ENCODE measurements at regions not wholly inside any gene's neighbourhood (a gene's known extent, or its start where the extent isn't known, plus 50 kb on each side); places are given as distances from the start of the nearest gene placed in this dataset.
A peak's percentile ranks its signal among the peaks of the same experiment; 100 is the strongest.

DNA sequence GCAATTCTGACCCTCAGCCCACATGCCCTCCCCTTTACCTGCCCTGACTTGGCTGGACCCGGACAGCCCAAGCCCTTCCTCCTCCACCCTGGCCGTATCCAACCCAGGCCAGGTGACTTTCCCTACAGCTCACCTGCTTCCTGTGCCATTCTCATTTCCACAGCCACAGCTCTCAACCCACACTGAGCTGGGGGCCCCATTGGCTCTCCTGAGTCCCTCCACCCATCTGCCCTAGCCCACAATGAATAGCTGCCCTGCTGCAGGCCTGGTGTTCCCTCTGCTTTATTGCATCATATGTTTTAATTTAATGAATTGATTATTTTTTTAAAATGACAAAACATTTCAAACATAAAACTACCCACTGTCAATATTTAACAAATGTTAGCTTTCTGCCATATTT, 118.5 kb upstream of the BACH2 start:
- peak; percentile 66 for DNase-seq
- Mint-ChIP-seq H3K27ac (peak overlapping the region; percentile 84), H3K27me3 (ENCODE audit: low read depth) (no peaks in the 10 kb centered on the region), H3K4me1 (ENCODE audit: low read depth) (peaks cover 57% of the 10 kb centered on the region), H3K9me3 (no peaks in the 10 kb centered on the region), H3K4me3 (peak overlapping the region; percentile 44), H3K36me3 (ENCODE audit: low read depth) (peaks cover 2% of the 10 kb centered on the region)
- intact Hi-C loops (cut with micrococcal nuclease) = no loop called here
- CTCF ChIA-PET = interaction anchor here (0.8 to 7.1 kb wide), 7 partner anchors 10 to 64 kb away, joined by 3 to 36 read pairs (median 4); no protein-coding TSS in a partner anchor

DNA sequence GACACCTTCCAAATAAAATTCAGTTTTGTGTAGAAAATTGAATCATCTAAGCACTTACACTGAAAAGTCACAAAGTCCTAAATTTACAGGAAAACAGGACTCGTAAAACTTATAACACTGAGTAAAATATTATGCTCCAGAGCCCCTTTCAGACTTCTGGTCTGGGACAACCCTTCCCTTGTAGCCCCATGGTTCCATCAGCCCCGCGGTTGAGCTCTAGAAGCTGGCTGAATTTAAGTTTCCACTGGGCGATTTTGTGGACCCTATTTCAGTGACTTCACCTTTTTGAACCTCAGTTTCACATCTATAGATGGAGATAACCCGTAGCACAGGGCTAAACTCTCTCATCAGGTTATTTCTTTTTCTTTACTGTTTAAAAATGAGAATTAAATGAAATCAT, 117.7 kb upstream of the BACH2 start:
- CTCF ChIA-PET = interaction anchor here (0.8 to 7.1 kb wide), 8 partner anchors 11 to 65 kb away, joined by 3 to 36 read pairs (median 4); no protein-coding TSS in a partner anchor
- intact Hi-C loops (cut with micrococcal nuclease) = no loop called here
- Mint-ChIP-seq H3K4me3 (peak overlapping the region; percentile 71), H3K36me3 (ENCODE audit: low read depth) (peaks cover under 1% of the 10 kb centered on the region), H3K27me3 (ENCODE audit: low read depth) (no peaks in the 10 kb centered on the region), H3K27ac (peak overlapping the region; percentile 94), H3K9me3 (no peaks in the 10 kb centered on the region), H3K4me1 (ENCODE audit: low read depth) (peaks cover 64% of the 10 kb centered on the region)
- DNase-seq = no peak

DNA sequence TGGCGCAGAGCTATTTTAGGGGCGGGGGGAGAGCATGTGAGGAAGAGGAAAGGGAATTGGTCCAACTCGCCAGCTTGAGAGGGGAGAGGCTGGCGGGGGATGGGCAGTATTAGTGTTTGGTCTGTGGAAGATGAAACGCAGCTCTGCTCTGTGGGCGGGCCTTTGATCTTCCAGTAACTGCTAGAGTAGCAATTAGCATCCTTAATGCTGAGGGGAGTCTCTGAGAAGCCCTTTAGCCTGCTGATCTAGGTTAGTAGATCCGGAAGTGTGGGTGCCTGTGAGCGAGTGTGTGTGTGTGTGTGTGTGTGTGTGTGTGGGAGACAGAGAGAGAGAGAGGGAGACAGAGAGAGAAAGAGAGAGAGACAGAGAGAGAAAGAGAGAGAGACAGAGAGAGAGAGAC, 117.2 kb upstream of the BACH2 start:
- Mint-ChIP-seq H3K9me3 (no peaks in the 10 kb centered on the region), H3K4me3 (peak overlapping the region; percentile 71), H3K4me1 (ENCODE audit: low read depth) (peaks cover 69% of the 10 kb centered on the region), H3K27me3 (ENCODE audit: low read depth) (no peaks in the 10 kb centered on the region), H3K36me3 (ENCODE audit: low read depth) (peaks cover 3% of the 10 kb centered on the region), H3K27ac (peak overlapping the region; percentile 94)
- DNase-seq = peak; percentile 96
- intact Hi-C loops (cut with micrococcal nuclease) = no loop called here
- CTCF ChIA-PET = interaction anchor here (0.7 to 7.1 kb wide), 9 partner anchors 11 to 427 kb away, joined by 3 to 55 read pairs (median 5); no protein-coding TSS in a partner anchor

DNA sequence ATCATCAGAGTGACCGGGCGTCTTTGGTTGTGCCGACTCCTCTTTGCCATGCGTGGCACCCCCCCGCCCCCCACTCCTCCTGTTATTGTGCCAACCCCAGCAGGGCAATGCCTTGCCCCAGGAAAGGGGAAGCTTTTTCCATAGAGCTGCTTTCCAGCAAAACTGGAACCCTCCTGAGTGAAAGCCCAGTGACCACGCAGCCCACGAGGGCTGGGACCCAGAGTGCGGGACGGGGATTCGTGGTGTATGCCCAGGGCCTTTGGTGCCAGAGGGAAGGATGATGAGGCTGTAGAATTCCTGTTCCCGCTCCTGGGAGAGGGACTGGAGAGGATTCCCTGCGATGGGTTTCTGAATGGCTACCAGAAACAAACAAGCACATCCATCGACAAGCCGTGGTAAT, 116.8 kb upstream of the BACH2 start:
- intact Hi-C loops (cut with micrococcal nuclease) = no loop called here
- no peak for DNase-seq
- Mint-ChIP-seq H3K36me3 (ENCODE audit: low read depth) (peaks cover 3% of the 10 kb centered on the region), H3K27ac (peak overlapping the region; percentile 94), H3K27me3 (ENCODE audit: low read depth) (no peaks in the 10 kb centered on the region), H3K9me3 (no peaks in the 10 kb centered on the region), H3K4me1 (ENCODE audit: low read depth) (peaks cover 71% of the 10 kb centered on the region), H3K4me3 (peak overlapping the region; percentile 71)
- CTCF ChIA-PET = interaction anchor here (0.7 to 7.1 kb wide), 10 partner anchors 11 to 427 kb away, joined by 3 to 55 read pairs (median 6); no protein-coding TSS in a partner anchor

DNA sequence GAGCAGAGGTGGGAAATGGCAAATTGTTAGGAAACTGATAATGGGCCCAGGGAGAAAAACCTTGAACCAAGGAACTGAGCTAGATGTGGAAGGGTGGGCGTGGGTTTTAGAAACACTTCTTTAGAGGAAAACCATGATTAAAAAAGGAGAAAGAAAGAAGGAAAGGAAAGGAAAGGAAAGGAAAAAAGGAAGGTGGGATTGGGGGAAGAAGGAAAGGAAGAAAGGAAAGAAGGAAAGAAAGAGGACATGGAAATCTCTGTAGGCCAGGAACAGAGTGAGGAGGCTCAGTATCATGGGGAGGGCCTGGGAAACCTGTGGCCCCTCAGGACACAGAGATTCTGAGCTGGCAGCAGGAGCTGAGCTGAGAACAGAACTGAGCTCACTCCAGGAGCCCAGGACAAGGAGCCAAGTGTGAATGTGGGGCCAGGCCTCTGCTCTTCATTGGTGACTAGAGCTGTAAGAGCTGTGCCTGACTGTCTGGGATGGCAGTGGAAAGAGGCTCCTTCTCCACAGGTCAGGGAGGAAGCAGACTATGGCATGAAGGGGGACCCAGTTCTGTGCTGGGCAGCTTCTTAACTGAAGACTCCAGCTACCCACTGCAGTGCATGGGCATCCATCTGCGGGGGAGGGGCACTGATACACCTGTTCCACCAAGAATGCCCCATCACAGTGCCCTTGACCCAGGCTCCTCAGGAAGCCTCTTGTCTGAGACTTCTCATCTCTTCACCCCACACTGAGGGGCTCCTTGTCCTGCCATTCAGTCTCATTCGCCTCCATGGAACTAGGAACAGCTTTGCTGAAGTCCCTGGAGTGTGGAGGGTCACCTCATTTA, 116.1 kb upstream of the BACH2 start:
- Mint-ChIP-seq H3K4me3 (peak overlapping the region; percentile 49), H3K36me3 (ENCODE audit: low read depth) (peaks cover 3% of the 10 kb centered on the region), H3K27ac (peak overlapping the region; percentile 94), H3K9me3 (no peaks in the 10 kb centered on the region), H3K4me1 (ENCODE audit: low read depth) (peaks cover 74% of the 10 kb centered on the region), H3K27me3 (ENCODE audit: low read depth) (no peaks in the 10 kb centered on the region)
- no peak for DNase-seq
- CTCF ChIA-PET = interaction anchor here (0.8 to 7.1 kb wide), 9 partner anchors 12 to 128 kb away, joined by 3 to 55 read pairs (median 5); no protein-coding TSS in a partner anchor
- intact Hi-C loops (cut with micrococcal nuclease) = no loop called here

DNA sequence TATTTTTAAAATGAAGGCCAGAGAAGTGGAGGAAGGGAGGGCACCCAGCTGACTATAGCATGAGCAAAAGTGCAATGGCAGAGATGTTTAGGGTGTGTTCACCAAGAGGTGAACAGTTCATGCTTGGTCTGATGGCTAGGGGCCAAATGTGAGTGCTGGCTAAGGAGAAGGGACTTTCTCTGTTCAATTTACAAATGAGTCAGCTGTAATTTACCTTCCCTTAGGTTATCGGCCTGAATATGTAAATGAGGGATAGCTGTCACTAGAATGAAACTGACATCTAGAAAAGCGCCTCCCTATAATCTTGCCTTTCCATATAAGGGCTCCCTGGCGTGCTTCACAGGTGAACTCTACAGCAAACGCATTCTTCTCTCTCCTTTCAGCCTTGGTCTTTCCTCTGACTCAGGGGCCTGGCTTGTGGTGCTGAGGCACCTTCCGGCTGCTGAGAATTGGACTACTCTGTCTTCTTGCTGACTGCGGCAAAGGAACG, 114.7 kb upstream of the BACH2 start:
- CTCF ChIA-PET = interaction anchor here (0.9 to 7.1 kb wide), 8 partner anchors 12 to 114 kb away, joined by 3 to 55 read pairs (median 4); no protein-coding TSS in a partner anchor
- Mint-ChIP-seq H3K36me3 (ENCODE audit: low read depth) (peaks cover 3% of the 10 kb centered on the region), H3K4me1 (ENCODE audit: low read depth) (peaks cover 86% of the 10 kb centered on the region), H3K4me3 (no peak overlapping the region), H3K9me3 (no peaks in the 10 kb centered on the region), H3K27me3 (ENCODE audit: low read depth) (no peaks in the 10 kb centered on the region), H3K27ac (peak overlapping the region; percentile 94)
- peak; percentile 94 for DNase-seq
- intact Hi-C loops (cut with micrococcal nuclease) = loop anchor here (1.0 kb wide), 15 partner anchors 13 to 403 kb away; partner anchors contain the start of gene BACH2

DNA sequence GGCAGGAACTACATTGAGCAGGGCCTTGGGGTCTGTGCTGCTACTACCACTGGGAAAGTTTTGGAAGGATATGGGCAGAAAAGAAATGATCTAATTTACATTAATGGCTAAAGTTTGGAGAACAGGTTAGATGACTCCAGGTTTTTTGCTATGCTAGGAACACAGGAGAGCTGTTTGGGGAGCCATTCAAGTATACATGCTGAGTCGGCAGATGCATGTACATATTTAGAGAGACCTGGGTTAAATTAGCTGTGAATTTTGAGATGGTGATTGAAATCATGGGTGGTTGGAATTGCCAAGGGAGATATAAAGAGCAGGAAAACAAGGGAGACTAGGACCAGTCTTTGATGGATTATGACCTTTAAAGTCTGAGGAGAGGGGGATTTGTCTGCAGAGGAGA, 113.1 kb upstream of the BACH2 start:
- H3K27ac Mint-ChIP-seq = no peak overlapping the region
- no peak for DNase-seq
- CTCF ChIA-PET = interaction anchor here (0.7 to 7.1 kb wide), 6 partner anchors 11 to 69 kb away, joined by 3 to 55 read pairs (median 8); no protein-coding TSS in a partner anchor
- H3K4me3 Mint-ChIP-seq = no peak overlapping the region
- H3K9me3 Mint-ChIP-seq = no peaks in the 10 kb centered on the region
- H3K36me3 Mint-ChIP-seq (ENCODE audit: low read depth) = peaks cover 3% of the 10 kb centered on the region
- intact Hi-C loops (cut with micrococcal nuclease) = loop anchor here (10.0 kb wide), 1 partner anchor 1325 kb away; the partner anchor contains the start of gene PNRC1
- peaks cover 86% of the 10 kb centered on the region for H3K4me1 Mint-ChIP-seq (ENCODE audit: low read depth)
- H3K27me3 Mint-ChIP-seq (ENCODE audit: low read depth) = no peaks in the 10 kb centered on the region

DNA sequence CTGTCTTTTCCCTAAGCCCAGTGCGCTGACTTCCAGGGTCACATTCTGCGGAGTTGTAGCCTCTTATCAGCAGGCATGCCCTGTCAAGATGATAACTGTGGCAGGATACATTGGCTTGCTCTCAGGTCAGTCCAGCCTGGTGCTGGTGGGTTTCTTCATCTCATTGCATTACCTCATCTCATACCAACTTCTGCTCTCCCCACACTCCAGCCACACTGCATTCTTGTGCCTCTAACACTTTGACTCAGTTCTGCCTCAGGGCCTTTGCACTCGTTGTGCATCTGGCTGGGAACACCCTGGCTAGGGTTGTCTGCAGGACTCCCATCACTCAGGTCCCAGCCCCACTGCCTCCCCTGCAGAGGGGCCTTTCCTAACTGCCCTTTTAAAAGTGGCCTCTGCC, 110.3 kb upstream of the BACH2 start:
- H3K27ac Mint-ChIP-seq = peak overlapping the region; percentile 78
- CTCF ChIA-PET = interaction anchor here (0.8 to 1.8 kb wide), 3 partner anchors 60 to 72 kb away, joined by 3 to 5 read pairs (median 3); no protein-coding TSS in a partner anchor
- peaks cover 84% of the 10 kb centered on the region for H3K4me1 Mint-ChIP-seq (ENCODE audit: low read depth)
- H3K9me3 Mint-ChIP-seq = no peaks in the 10 kb centered on the region
- peaks cover 7% of the 10 kb centered on the region for H3K36me3 Mint-ChIP-seq (ENCODE audit: low read depth)
- no peaks in the 10 kb centered on the region for H3K27me3 Mint-ChIP-seq (ENCODE audit: low read depth)
- intact Hi-C loops (cut with micrococcal nuclease) = loop anchor here (1.0 to 10.0 kb wide), 3 partner anchors 9 to 1322 kb away; partner anchors contain the start of gene PNRC1
- no peak overlapping the region for H3K4me3 Mint-ChIP-seq
- no peak for DNase-seq

DNA sequence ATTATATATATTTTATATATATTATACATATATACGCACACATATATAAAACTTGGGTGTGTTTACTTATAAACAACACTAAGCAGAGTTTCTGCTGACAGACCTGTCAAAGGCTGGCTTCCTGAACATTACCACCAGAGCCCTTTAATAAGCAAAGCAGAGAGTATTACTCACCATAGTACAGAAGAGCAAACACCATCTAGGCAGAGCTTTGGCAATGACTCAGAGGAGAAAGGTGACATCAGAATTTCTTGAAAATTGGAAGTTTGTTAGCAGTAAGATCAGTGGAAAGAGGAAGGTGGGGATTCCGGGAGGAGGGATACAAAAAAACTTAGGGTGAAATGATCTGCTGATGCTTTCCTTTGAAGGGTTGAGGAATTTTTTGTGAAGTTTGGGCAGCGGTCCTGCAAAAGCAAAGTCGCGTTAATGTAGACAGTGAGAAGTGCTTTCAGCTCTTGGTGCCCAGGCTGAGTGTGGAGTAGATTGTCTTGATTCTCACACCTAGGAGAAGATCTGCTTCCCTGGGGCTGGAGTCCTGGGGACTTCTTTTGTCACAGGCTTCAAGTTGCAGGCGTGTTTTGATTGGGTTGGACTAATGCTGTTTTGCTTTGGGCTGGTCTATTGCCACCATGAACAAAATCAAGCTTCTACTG, 109.6 kb upstream of the BACH2 start:
- peak; percentile 63 for DNase-seq
- intact Hi-C loops (cut with micrococcal nuclease) = loop anchor here (1.0 to 10.0 kb wide), 3 partner anchors 8 to 1321 kb away; partner anchors contain the start of gene PNRC1
- Mint-ChIP-seq H3K4me3 (peak overlapping the region; percentile 3), H3K36me3 (ENCODE audit: low read depth) (peaks cover 7% of the 10 kb centered on the region), H3K9me3 (no peaks in the 10 kb centered on the region), H3K27me3 (ENCODE audit: low read depth) (no peaks in the 10 kb centered on the region), H3K27ac (peak overlapping the region; percentile 78), H3K4me1 (ENCODE audit: low read depth) (peaks cover 83% of the 10 kb centered on the region)
- CTCF ChIA-PET = interaction anchor here (0.8 to 1.8 kb wide), 2 partner anchors 49 to 61 kb away, joined by 4 to 5 read pairs; no protein-coding TSS in a partner anchor

DNA sequence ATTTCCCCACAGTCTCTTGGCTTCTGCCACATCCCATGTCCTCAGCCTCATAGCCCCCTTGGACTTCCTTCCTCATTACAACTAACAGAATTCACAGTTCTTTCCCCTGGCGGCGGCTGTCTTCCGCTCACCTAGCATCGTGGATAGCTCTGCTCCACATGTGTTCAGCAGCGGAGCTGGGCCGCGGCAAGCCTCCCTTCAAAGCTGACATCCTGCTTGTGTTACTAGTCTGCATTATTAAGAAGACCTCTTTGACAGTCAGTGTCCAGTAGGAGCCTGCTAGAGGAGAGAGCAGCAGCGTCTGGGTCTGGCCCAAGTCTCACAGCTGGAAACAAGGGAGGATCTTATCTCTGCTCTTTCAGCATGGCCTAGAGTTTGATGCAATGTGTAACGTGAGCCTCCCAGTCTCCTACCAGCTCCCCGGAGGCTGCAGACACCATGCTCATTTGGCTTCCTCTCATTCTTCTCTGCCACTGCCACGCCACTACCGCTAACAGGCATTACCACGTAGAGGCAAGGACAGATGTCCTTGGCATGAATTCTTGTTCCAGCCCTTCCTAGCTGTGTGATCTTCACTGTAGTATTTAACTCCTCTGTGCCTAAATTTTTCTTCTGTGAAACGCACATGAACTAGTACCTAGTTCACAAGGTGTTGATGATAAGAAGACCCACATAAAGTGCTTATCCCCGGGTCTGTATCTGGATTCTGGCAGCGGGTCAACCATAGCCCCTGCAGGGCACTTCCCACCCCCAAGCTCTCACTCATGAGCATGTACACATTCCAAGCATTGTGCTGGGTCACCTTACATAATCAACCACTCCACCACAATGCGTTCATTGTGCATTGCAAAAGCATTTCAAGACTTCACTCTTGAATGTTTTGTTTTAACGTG, 107.1 kb upstream of the BACH2 start:
- H3K4me1 Mint-ChIP-seq (ENCODE audit: low read depth) = peaks cover 86% of the 10 kb centered on the region
- no peaks in the 10 kb centered on the region for H3K9me3 Mint-ChIP-seq
- H3K27me3 Mint-ChIP-seq (ENCODE audit: low read depth) = no peaks in the 10 kb centered on the region
- no peak for DNase-seq
- intact Hi-C loops (cut with micrococcal nuclease) = loop anchor here (10.0 kb wide), 1 partner anchor 1319 kb away; the partner anchor contains the start of gene PNRC1
- H3K36me3 Mint-ChIP-seq (ENCODE audit: low read depth) = peaks cover 4% of the 10 kb centered on the region
- peak overlapping the region; percentile 87 for H3K27ac Mint-ChIP-seq
- H3K4me3 Mint-ChIP-seq = peak overlapping the region; percentile 57
- CTCF ChIA-PET = interaction anchor here (0.9 kb wide), 1 partner anchor 73 kb away, joined by 4 read pairs; no protein-coding TSS in a partner anchor

DNA sequence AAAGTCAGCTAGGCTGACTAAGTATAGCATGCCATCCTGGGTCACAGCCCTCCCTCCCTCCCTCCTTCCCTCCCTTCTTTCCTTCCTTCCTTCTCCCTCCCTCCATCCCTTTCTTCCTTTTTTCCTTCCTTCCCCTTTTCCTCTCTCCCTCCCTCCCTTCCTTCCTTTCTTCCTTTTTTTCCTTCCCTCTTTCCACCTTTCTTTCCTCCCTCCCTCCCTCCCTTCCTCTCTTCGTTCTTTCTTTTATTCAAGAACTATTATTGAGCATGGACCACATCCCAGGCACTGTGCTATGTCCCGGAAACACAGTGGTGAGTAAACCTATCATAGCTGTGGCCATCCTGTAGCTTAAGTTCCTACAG, 106.2 kb upstream of the BACH2 start:
- H3K4me3 Mint-ChIP-seq = peak overlapping the region; percentile 57
- DNase-seq = no peak
- no peaks in the 10 kb centered on the region for H3K9me3 Mint-ChIP-seq
- peaks cover 91% of the 10 kb centered on the region for H3K4me1 Mint-ChIP-seq (ENCODE audit: low read depth)
- H3K36me3 Mint-ChIP-seq (ENCODE audit: low read depth) = peaks cover 4% of the 10 kb centered on the region
- intact Hi-C loops (cut with micrococcal nuclease) = loop anchor here (1.0 to 10.0 kb wide), 2 partner anchors 41 to 1318 kb away; partner anchors contain the start of gene PNRC1
- H3K27me3 Mint-ChIP-seq (ENCODE audit: low read depth) = no peaks in the 10 kb centered on the region
- CTCF ChIA-PET = interaction anchor here (1.0 to 1.7 kb wide), 4 partner anchors 10 to 76 kb away, joined by 3 to 6 read pairs (median 4); no protein-coding TSS in a partner anchor
- H3K27ac Mint-ChIP-seq = peak overlapping the region; percentile 87
